CD14-positive monocyte (primary cell): ENCODE measurements at regions not wholly inside any gene's neighbourhood (a gene's known extent, or its start where the extent isn't known, plus 50 kb on each side); places are given as distances from the start of the nearest gene placed in this dataset.

Experiments
- DNase-seq, 3 donors: peaks; one replicate each; pipeline ENCODE4 v3.0.0-alpha.2; 2011 to 2022
- H2AFZ ChIP-seq: 2 replicates; pipeline ENCODE4 v1.6.0; 2012; ENCODE audit warnings: mild to moderate bottlenecking, low read depth, low read length, inconsistent platforms; ENCODE audit not compliant: insufficient read depth, poor library complexity, severe bottlenecking
- H3K27ac ChIP-seq, 2 donors: 1 replicate in 1 of 2; 2 replicates in 1 of 2; pipeline ENCODE4 v1.5.1; 2012 to 2013; ENCODE audit warnings: low read length in 2 of 2, control low read depth in 1 of 2, inconsistent platforms in 1 of 2, low read depth in 1 of 2, mild to moderate bottlenecking in 1 of 2
- H3K27me3 ChIP-seq, 2 donors: one replicate each; pipeline versions ENCODE4 v1.6.0 to v1.6.1; 2011 to 2013; ENCODE audit warnings: low read length in 2 of 2; ENCODE audit not compliant: control insufficient read depth in 2 of 2, insufficient read depth in 2 of 2
- H3K36me3 ChIP-seq, 2 donors: replicated peaks in 1 of 2; 1 replicate in 1 of 2; 2 replicates in 1 of 2; pipeline versions ENCODE4 v1.5.1 to v1.6.1; 2012 to 2013; ENCODE audit warnings: low read length in 2 of 2, control low read depth in 1 of 2, inconsistent platforms in 1 of 2, mild to moderate bottlenecking in 1 of 2; ENCODE audit not compliant: insufficient read depth in 2 of 2, control insufficient read depth in 1 of 2
- H3K4me1 ChIP-seq, 2 donors: 1 replicate in 1 of 2; 2 replicates in 1 of 2; pipeline versions ENCODE4 v1.5.1 to v1.6.1; 2012 to 2013; ENCODE audit warnings: low read length in 2 of 2, control low read depth in 1 of 2, inconsistent platforms in 1 of 2, mild to moderate bottlenecking in 1 of 2, moderate library complexity in 1 of 2; ENCODE audit not compliant: insufficient read depth in 2 of 2, control insufficient read depth in 1 of 2
- H3K4me2 ChIP-seq: replicated peaks from 2 replicates; pipeline ENCODE3; 2012; ENCODE audit warnings: low read length, moderate library complexity, mild to moderate bottlenecking; ENCODE audit not compliant: poor library complexity, severe bottlenecking; ENCODE audit errors: extremely low read depth
- H3K4me3 ChIP-seq, 3 experiments: fragments of 200-600 bp in 1 of 3; sonication (generic) in 1 of 3; replicated peaks in 1 of 3; 1 replicate in 2 of 3; 2 replicates in 1 of 3; pipeline ENCODE4 v1.5.1; 2011 to 2013; ENCODE audit warnings: low read length in 3 of 3, mild to moderate bottlenecking in 3 of 3, control low read depth in 2 of 3, low read depth in 2 of 3, inconsistent platforms in 1 of 3, moderate library complexity in 1 of 3
- H3K79me2 ChIP-seq: 2 replicates; pipeline ENCODE4 v1.6.0; 2012; ENCODE audit warnings: mild to moderate bottlenecking, control low read depth, inconsistent platforms, low read length, moderate library complexity; ENCODE audit not compliant: insufficient read depth
- H3K9ac ChIP-seq: 2 replicates; pipeline ENCODE4 v1.6.0; 2017; ENCODE audit warnings: low read length, mild to moderate bottlenecking; ENCODE audit not compliant: insufficient read depth, poor library complexity, severe bottlenecking
- H3K9me3 ChIP-seq, 2 donors: replicated peaks in 1 of 2; 1 replicate in 1 of 2; 2 replicates in 1 of 2; pipeline versions ENCODE4 v1.5.1 to v1.6.1; 2012 to 2013; ENCODE audit warnings: low read length in 2 of 2, control low read depth in 1 of 2; ENCODE audit not compliant: control insufficient read depth in 1 of 2, insufficient read depth in 1 of 2
- H4K20me1 ChIP-seq: 2 replicates; pipeline ENCODE4 v1.6.0; 2012; ENCODE audit warnings: mild to moderate bottlenecking, low read length, control low read depth, moderate library complexity; ENCODE audit not compliant: insufficient read depth
- H3K27ac Mint-ChIP-seq, 7 donors: one replicate each; pipeline ENCODE4 v1.8.0; 2020; ENCODE audit warnings: mild to moderate bottlenecking in 7 of 7, mixed read lengths in 7 of 7, moderate library complexity in 6 of 7, inconsistent platforms in 2 of 7
- H3K27me3 Mint-ChIP-seq, 3 donors: one replicate each; pipeline ENCODE4 v1.8.0; 2021 to 2022; ENCODE audit warnings: low read depth in 3 of 3, mild to moderate bottlenecking in 3 of 3, mixed read lengths in 3 of 3, moderate library complexity in 3 of 3, inconsistent platforms in 1 of 3
- H3K36me3 Mint-ChIP-seq, 2 donors: one replicate each; pipeline ENCODE4 v1.8.0; 2020; ENCODE audit warnings: mixed read lengths in 2 of 2, inconsistent platforms in 1 of 2, mild to moderate bottlenecking in 1 of 2
- H3K4me1 Mint-ChIP-seq: one replicate; pipeline ENCODE4 v1.8.0; 2020; ENCODE audit warnings: mild to moderate bottlenecking, mixed read lengths
- H3K4me3 Mint-ChIP-seq, 2 donors: one replicate each; pipeline ENCODE4 v1.8.0; 2020; ENCODE audit warnings: mild to moderate bottlenecking in 2 of 2, mixed read lengths in 2 of 2, moderate library complexity in 1 of 2
- H3K9me3 Mint-ChIP-seq, 7 donors: one replicate each; pipeline ENCODE4 v1.8.0; 2020 to 2022; ENCODE audit warnings: mixed read lengths in 7 of 7, mild to moderate bottlenecking in 6 of 7, moderate library complexity in 6 of 7, inconsistent platforms in 2 of 7
- WGBS: methylation state at CpG from one replicate; pipeline ENCODE4 v1.1.5; 2013; ENCODE audit warnings: missing lambda C conversion rate; ENCODE audit not compliant: insufficient coverage; 5-methylcytosine and 5-hydroxymethylcytosine counted together
- intact Hi-C, 2 donors: fragments of 100-400 bp; cut with micrococcal nuclease; formaldehyde crosslinking; loops; one replicate each; pipeline versions ENCODE4 v1.15.0 to v1.15.1; 2023
- TF ChIP-seq, protein P1 (sequence below): fragments of 200-600 bp; IDR thresholded peaks from one replicate; pipeline ENCODE4 v1.8.0; 2022; ENCODE audit warnings: antibody characterized with exemption, mild to moderate bottlenecking

DNA sequence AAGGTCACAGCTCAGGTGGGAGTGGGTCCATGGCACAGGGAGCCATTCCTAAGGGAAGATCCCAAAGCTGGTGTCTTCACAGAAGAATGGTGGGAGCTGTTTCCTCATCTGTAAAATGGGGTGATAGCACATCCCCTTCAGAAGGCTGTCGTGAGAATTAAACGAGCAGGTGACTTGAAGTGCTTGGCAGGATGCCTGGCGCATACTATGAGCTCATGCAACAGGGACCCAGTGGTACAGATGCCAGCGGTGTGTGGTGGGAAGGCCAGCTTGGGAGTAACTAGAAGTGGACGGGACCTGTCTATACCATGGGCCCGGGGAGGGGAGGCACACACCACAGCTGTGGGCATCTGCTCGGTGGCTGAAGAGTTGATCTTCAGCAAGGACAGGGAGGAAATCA lies 189.3 kb upstream of the TNRC6C start:
- TF ChIP-seq, protein P1, sequence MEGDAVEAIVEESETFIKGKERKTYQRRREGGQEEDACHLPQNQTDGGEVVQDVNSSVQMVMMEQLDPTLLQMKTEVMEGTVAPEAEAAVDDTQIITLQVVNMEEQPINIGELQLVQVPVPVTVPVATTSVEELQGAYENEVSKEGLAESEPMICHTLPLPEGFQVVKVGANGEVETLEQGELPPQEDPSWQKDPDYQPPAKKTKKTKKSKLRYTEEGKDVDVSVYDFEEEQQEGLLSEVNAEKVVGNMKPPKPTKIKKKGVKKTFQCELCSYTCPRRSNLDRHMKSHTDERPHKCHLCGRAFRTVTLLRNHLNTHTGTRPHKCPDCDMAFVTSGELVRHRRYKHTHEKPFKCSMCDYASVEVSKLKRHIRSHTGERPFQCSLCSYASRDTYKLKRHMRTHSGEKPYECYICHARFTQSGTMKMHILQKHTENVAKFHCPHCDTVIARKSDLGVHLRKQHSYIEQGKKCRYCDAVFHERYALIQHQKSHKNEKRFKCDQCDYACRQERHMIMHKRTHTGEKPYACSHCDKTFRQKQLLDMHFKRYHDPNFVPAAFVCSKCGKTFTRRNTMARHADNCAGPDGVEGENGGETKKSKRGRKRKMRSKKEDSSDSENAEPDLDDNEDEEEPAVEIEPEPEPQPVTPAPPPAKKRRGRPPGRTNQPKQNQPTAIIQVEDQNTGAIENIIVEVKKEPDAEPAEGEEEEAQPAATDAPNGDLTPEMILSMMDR: no peak
- peaks cover 11 to 22% (median 16%) of the 10 kb centered on the region in 3 donors for H3K27me3 Mint-ChIP-seq

DNA sequence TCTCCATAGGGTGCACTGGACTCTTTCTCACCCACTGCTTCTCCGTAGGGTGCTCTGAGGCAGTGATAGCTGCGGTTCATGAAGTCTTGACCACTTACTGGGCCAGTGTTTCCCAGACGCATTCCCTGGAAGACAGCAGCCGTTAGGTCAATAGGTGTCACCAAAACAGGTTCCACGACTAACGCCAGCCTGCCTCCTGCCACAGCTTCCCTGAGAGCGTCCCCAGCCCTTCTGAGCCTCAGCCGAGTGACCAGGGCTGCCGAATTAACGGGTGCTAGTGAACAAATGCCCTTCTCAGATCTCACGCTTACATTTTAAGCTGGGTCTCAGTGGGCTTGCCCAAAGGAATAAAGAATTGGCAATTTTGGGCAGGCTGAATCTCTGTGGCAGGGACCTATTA lies 188.7 kb upstream of the TNRC6C start:
- intact Hi-C loops: no loop called here

More for the DNA sequence above, 189.3 kb upstream of the TNRC6C start:
- H3K4me3 ChIP-seq: no peak overlapping the region
- no peaks in the 10 kb centered on the region for H3K36me3 ChIP-seq
- H3K4me1 Mint-ChIP-seq: peaks cover 3% of the 10 kb centered on the region
- no peak overlapping the region for H3K9ac ChIP-seq
- no peaks in the 10 kb centered on the region for H3K9me3 Mint-ChIP-seq
- H3K4me1 ChIP-seq: no peaks in the 10 kb centered on the region
- no peaks in the 10 kb centered on the region for H3K27me3 ChIP-seq
- no peak for DNase-seq
- no peak overlapping the region for H3K4me3 Mint-ChIP-seq
- no peak overlapping the region for H3K27ac ChIP-seq
- WGBS: 81% methylated on average over 7 of the region's 7 CpGs
- H3K4me2 ChIP-seq: no peak overlapping the region
- no peaks in the 10 kb centered on the region for H3K9me3 ChIP-seq
- no peaks in the 10 kb centered on the region for H4K20me1 ChIP-seq
- peak overlapping the region in 1 of 7 donors; percentile 70 for H3K27ac Mint-ChIP-seq
- no peaks in the 10 kb centered on the region for H3K36me3 Mint-ChIP-seq
- H3K79me2 ChIP-seq: no peaks in the 10 kb centered on the region
- no peak overlapping the region for H2AFZ ChIP-seq
- intact Hi-C loops: no loop called here

More for the DNA sequence above, 188.7 kb upstream of the TNRC6C start:
- TF ChIP-seq, protein P1: no peak
- Histone ChIP-seq H4K20me1 (no peaks in the 10 kb centered on the region), H3K4me3 (no peak overlapping the region), H3K9ac (no peak overlapping the region), H3K36me3 (no peaks in the 10 kb centered on the region), H2AFZ (no peak overlapping the region), H3K27ac (no peak overlapping the region), H3K79me2 (no peaks in the 10 kb centered on the region), H3K4me1 (no peaks in the 10 kb centered on the region), H3K27me3 (no peaks in the 10 kb centered on the region), H3K9me3 (no peaks in the 10 kb centered on the region), H3K4me2 (no peak overlapping the region)
- Mint-ChIP-seq H3K27me3 (peaks cover 11 to 22% (median 16%) of the 10 kb centered on the region in 3 donors), H3K4me1 (peaks cover 3% of the 10 kb centered on the region), H3K36me3 (no peaks in the 10 kb centered on the region), H3K9me3 (no peaks in the 10 kb centered on the region), H3K27ac (peak overlapping the region in 1 of 7 donors; percentile 70), H3K4me3 (no peak overlapping the region)
- WGBS: 96% methylated on average over 11 of the region's 11 CpGs
- DNase-seq: no peak
